H9 (cell line): ENCODE measurements at regions not wholly inside any gene's neighbourhood (a gene's known extent, or its start where the extent isn't known, plus 50 kb on each side); places are given as distances from the start of the nearest gene placed in this dataset.

Experiments used
- DNase-seq: peaks from one replicate; pipeline ENCODE4 v3.0.0-alpha.2; 2017
- H2AFZ ChIP-seq: one replicate; pipeline ENCODE4 v1.6.1; 2013; ENCODE audit warnings: mild to moderate bottlenecking, low read length, control low read depth, moderate library complexity
- H2AK5ac ChIP-seq: 2 replicates; pipeline ENCODE4 v1.6.1; 2013; ENCODE audit warnings: low read length, control low read depth, mixed read lengths; ENCODE audit not compliant: insufficient read length
- H2BK120ac ChIP-seq: one replicate; pipeline ENCODE4 v1.6.1; 2013; ENCODE audit warnings: low read depth, mild to moderate bottlenecking, low read length, control low read depth, inconsistent platforms; ENCODE audit not compliant: poor library complexity, severe bottlenecking
- H2BK12ac ChIP-seq: 2 replicates; pipeline ENCODE4 v1.6.1; 2013; ENCODE audit warnings: low read length, control low read depth, mixed read lengths, low read depth; ENCODE audit not compliant: insufficient read length
- H2BK15ac ChIP-seq: 2 replicates; pipeline ENCODE4 v1.6.1; 2013; ENCODE audit warnings: low read depth, low read length, control low read depth
- H2BK20ac ChIP-seq: one replicate; pipeline ENCODE4 v1.6.1; 2013; ENCODE audit warnings: low read depth, mild to moderate bottlenecking, low read length, control low read depth, inconsistent platforms; ENCODE audit not compliant: poor library complexity, severe bottlenecking
- H2BK5ac ChIP-seq: 2 replicates; pipeline ENCODE4 v1.6.1; 2013; ENCODE audit warnings: low read length, control low read depth, mixed read lengths; ENCODE audit not compliant: insufficient read length
- H3K14ac ChIP-seq: 2 replicates; pipeline ENCODE4 v1.6.1; 2013; ENCODE audit warnings: low read length, control low read depth; ENCODE audit not compliant: insufficient read depth
- H3K18ac ChIP-seq: 2 replicates; pipeline ENCODE4 v1.6.1; 2013; ENCODE audit warnings: low read depth, mild to moderate bottlenecking, mixed read lengths, low read length, control low read depth; ENCODE audit not compliant: insufficient read length
- H3K23ac ChIP-seq: 2 replicates; pipeline ENCODE4 v1.6.1; 2013; ENCODE audit warnings: low read length, control low read depth, mixed read lengths, low read depth; ENCODE audit not compliant: insufficient read length
- H3K23me2 ChIP-seq: 2 replicates; pipeline ENCODE4 v1.6.1; 2013; ENCODE audit warnings: low read depth, mild to moderate bottlenecking, mixed read lengths, low read length, control low read depth; ENCODE audit not compliant: insufficient read length, poor library complexity, severe bottlenecking
- H3K27ac ChIP-seq: 2 replicates; pipeline ENCODE4 v1.5.1; 2013; ENCODE audit warnings: low read length, control low read depth, mixed read lengths, low read depth; ENCODE audit not compliant: insufficient read length
- H3K27me3 ChIP-seq: 2 replicates; pipeline ENCODE4 v1.6.1; 2013; ENCODE audit warnings: low read length, control low read depth, inconsistent platforms; ENCODE audit not compliant: insufficient read depth
- H3K4ac ChIP-seq: 2 replicates; pipeline ENCODE4 v1.6.1; 2013; ENCODE audit warnings: low read depth, mild to moderate bottlenecking, control low read depth, inconsistent platforms, low read length, moderate library complexity
- H3K4me1 ChIP-seq: 2 replicates; pipeline ENCODE4 v1.6.1; 2013; ENCODE audit warnings: low read length, control low read depth, inconsistent platforms; ENCODE audit not compliant: insufficient read depth
- H3K4me2 ChIP-seq: 2 replicates; pipeline ENCODE4 v1.6.1; 2013; ENCODE audit warnings: low read length, control low read depth, mixed read lengths; ENCODE audit not compliant: insufficient read length, insufficient read depth
- H3K56ac ChIP-seq: 2 replicates; pipeline ENCODE4 v1.6.1; 2013; ENCODE audit warnings: low read depth, mild to moderate bottlenecking, mixed read lengths, low read length, control low read depth; ENCODE audit not compliant: insufficient read length
- H3K79me1 ChIP-seq: 2 replicates; pipeline ENCODE4 v1.6.1; 2013; ENCODE audit warnings: low read depth, mild to moderate bottlenecking, moderate library complexity, low read length, control low read depth, inconsistent platforms; ENCODE audit not compliant: insufficient read depth, poor library complexity, severe bottlenecking
- H3K79me2 ChIP-seq: 2 replicates; pipeline ENCODE4 v1.6.1; 2013; ENCODE audit warnings: low read length, control low read depth, inconsistent platforms; ENCODE audit not compliant: insufficient read depth
- H3K9ac ChIP-seq: 2 replicates; pipeline ENCODE4 v1.6.1; 2013; ENCODE audit warnings: low read length, control low read depth, mixed read lengths; ENCODE audit not compliant: insufficient read length; ENCODE audit errors: extremely low read depth
- H3K9me3 ChIP-seq: one replicate; pipeline ENCODE4 v1.6.1; 2013; ENCODE audit warnings: low read depth, low read length, inconsistent platforms; ENCODE audit not compliant: control insufficient read depth
- H3T11ph ChIP-seq: one replicate; pipeline ENCODE4 v1.6.1; 2013; ENCODE audit warnings: mild to moderate bottlenecking, low read length, control low read depth, inconsistent platforms
- H4K20me1 ChIP-seq: one replicate; pipeline ENCODE4 v1.6.1; 2013; ENCODE audit not compliant: control insufficient read depth, insufficient read length, insufficient read depth
- H4K5ac ChIP-seq: 2 replicates; pipeline ENCODE4 v1.6.1; 2013; ENCODE audit warnings: low read depth, mild to moderate bottlenecking, mixed read lengths, low read length, control low read depth; ENCODE audit not compliant: insufficient read length
- H4K8ac ChIP-seq: replicated peaks from 2 replicates; pipeline ENCODE4 v1.6.1; 2013; ENCODE audit warnings: low read length, control low read depth, mixed read lengths, low read depth; ENCODE audit not compliant: insufficient read length
- H4K91ac ChIP-seq: 2 replicates; pipeline ENCODE4 v1.6.1; 2013; ENCODE audit warnings: low read depth, mild to moderate bottlenecking, moderate library complexity, mixed read lengths, low read length, control low read depth; ENCODE audit not compliant: insufficient read length
- H3K27ac Mint-ChIP-seq, 3 experiments: 2 replicates in 2 of 3; 3 replicates in 1 of 3; pipeline ENCODE4 v1.8.0; 2020 to 2021; ENCODE audit warnings: mixed read lengths in 3 of 3, mild to moderate bottlenecking in 1 of 3, moderate library complexity in 1 of 3
- H3K27me3 Mint-ChIP-seq: 2 replicates; pipeline ENCODE4 v1.8.0; 2021; ENCODE audit warnings: low read depth, mild to moderate bottlenecking, moderate library complexity, mixed read lengths
- H3K36me3 Mint-ChIP-seq, 3 experiments: 2 replicates in 2 of 3; 3 replicates in 1 of 3; pipeline ENCODE4 v1.8.0; 2020 to 2021; ENCODE audit warnings: low read depth in 3 of 3, mixed read lengths in 3 of 3; ENCODE audit not compliant: insufficient read depth in 1 of 3
- H3K4me1 Mint-ChIP-seq, 2 experiments: 2 replicates each; pipeline ENCODE4 v1.8.0; 2020; ENCODE audit warnings: mixed read lengths in 2 of 2
- H3K4me3 Mint-ChIP-seq, 2 experiments: 2 replicates in 1 of 2; 3 replicates in 1 of 2; pipeline ENCODE4 v1.8.0; 2020 to 2021; ENCODE audit warnings: mild to moderate bottlenecking in 2 of 2, mixed read lengths in 2 of 2, moderate library complexity in 1 of 2
- H3K9me3 Mint-ChIP-seq, 2 experiments: 2 replicates in 1 of 2; 3 replicates in 1 of 2; pipeline ENCODE4 v1.8.0; 2020; ENCODE audit warnings: mild to moderate bottlenecking in 2 of 2, mixed read lengths in 2 of 2, moderate library complexity in 1 of 2
- CTCF ChIP-seq: fragments of 200-600 bp; sonication (generic); conservative IDR thresholded peaks from 3 replicates; pipeline ENCODE4 v1.8.0; 2021; ENCODE audit warnings: antibody characterized with exemption, mild to moderate bottlenecking
- WGBS: extraction: QIAGEN DNeasy Blood & Tissue Kit; methylation state at CpG from one replicate; pipeline ENCODE4 v1.1.7; 2013; ENCODE audit warnings: missing lambda C conversion rate, low lambda C conversion rate, mixed read lengths; ENCODE audit not compliant: insufficient read length; ENCODE audit errors: extremely low coverage; 5-methylcytosine and 5-hydroxymethylcytosine counted together

GRCh38 chr9:11352612-11353011 is 739.8 kb upstream of the PTPRD start:
- Mint-ChIP-seq H3K9me3 (no peaks in the 10 kb centered on the region), H3K36me3 (no peaks in the 10 kb centered on the region), H3K27ac (no peak overlapping the region), H3K4me1 (peaks cover 10 to 13% of the 10 kb centered on the region in 2 experiments), H3K27me3 (no peaks in the 10 kb centered on the region), H3K4me3 (no peak overlapping the region)
- no peak overlapping the region for H2BK120ac ChIP-seq
- H3K9me3 ChIP-seq, result no peaks in the 10 kb centered on the region
- H3K9ac ChIP-seq, result no peak overlapping the region
- H3K4ac ChIP-seq, result no peak overlapping the region
- no peaks in the 10 kb centered on the region; the same call in 1 of the 2 replicates for H3K4me1 ChIP-seq
- H3K56ac ChIP-seq, result no peak overlapping the region
- no peak overlapping the region for H3K18ac ChIP-seq
- H3K23me2 ChIP-seq, result no peaks in the 10 kb centered on the region
- H3T11ph ChIP-seq, result no peak overlapping the region
- no peaks in the 10 kb centered on the region for H3K79me1 ChIP-seq
- H3K14ac ChIP-seq, result no peak overlapping the region
- no CpG with 5 or more reads among the region's 2 CpGs for WGBS
- H4K91ac ChIP-seq, result no peak overlapping the region
- no peak overlapping the region for H2AFZ ChIP-seq
- H3K4me2 ChIP-seq, result no peak overlapping the region
- no peak overlapping the region for H3K27ac ChIP-seq
- H2BK12ac ChIP-seq, result no peak overlapping the region
- no peaks in the 10 kb centered on the region for H3K27me3 ChIP-seq
- H2BK5ac ChIP-seq, result no peak overlapping the region
- no peak for DNase-seq
- H4K8ac ChIP-seq, result no peak overlapping the region
- H2BK15ac ChIP-seq, result no peak overlapping the region
- no peaks in the 10 kb centered on the region for H4K20me1 ChIP-seq
- TF ChIP-seq CTCF, result no peak
- H2BK20ac ChIP-seq, result no peak overlapping the region
- no peaks in the 10 kb centered on the region for H3K79me2 ChIP-seq
- no peak overlapping the region for H4K5ac ChIP-seq
- H2AK5ac ChIP-seq, result no peak overlapping the region
- H3K23ac ChIP-seq, result no peak overlapping the region
